ENCODE measurements at regions not wholly inside any gene's neighbourhood (a gene's known extent, or its start where the extent isn't known, plus 50 kb on each side); places are given as distances from the start of the nearest gene placed in this dataset.

DNA sequence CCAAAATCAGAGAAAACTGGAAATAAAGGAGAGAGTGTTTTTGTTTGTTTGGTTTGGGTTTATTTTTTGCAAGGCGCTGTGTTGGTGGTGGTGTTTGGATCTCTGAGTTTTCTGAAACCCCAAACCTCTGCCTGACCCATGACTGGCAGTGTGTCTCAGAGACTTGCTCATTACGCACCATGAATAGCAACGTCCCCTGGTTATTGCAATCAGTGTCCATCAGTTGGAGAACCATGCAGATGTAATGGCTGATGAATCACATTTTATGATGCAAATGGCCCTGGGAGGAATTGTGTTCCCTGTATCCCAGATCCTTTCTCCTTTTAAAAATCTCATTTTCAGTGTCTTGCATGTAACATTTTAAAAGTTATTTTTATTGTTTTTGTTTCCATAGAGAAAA is 362.8 kb downstream of the PMP22 start:
- TF ChIP-seq PHF21A (CRISPR knock-in tag; IDR thresholded peaks at IDR 0.05) (no peak), ZBTB2 (CRISPR knock-in tag; IDR thresholded peaks at IDR 0.05; ENCODE audit: low read depth) (no peak), ZNF331 (CRISPR knock-in tag; IDR thresholded peaks at IDR 0.05) (no peak), SP1 (IDR thresholded peaks at IDR 0.05) (no peak), SP1 (CRISPR knock-in tag; IDR thresholded peaks at IDR 0.05) (no peak), RAD21 (CRISPR knock-in tag; IDR thresholded peaks at IDR 0.05) (no peak), POLR2A (IDR thresholded peaks at IDR 0.05; ENCODE audit: insufficient read depth in 1 of 2, low read depth in 2 of 2, low read length in 2 of 2) (no peak), MIXL1 (CRISPR knock-in tag; IDR thresholded peaks at IDR 0.05) (no peak), PHF20 (CRISPR knock-in tag; IDR thresholded peaks at IDR 0.05) (no peak), SMAD1 (CRISPR knock-in tag; IDR thresholded peaks at IDR 0.05; ENCODE audit: borderline replicate concordance, low read depth) (no peak), CEBPB (IDR thresholded peaks at IDR 0.05; ENCODE audit: borderline replicate concordance, low read depth, low read length) (no peak), MXI1 (IDR thresholded peaks at IDR 0.05; ENCODE audit: borderline replicate concordance, low read depth, low read length) (no peak)
- TF ChIP-seq, protein P1, sequence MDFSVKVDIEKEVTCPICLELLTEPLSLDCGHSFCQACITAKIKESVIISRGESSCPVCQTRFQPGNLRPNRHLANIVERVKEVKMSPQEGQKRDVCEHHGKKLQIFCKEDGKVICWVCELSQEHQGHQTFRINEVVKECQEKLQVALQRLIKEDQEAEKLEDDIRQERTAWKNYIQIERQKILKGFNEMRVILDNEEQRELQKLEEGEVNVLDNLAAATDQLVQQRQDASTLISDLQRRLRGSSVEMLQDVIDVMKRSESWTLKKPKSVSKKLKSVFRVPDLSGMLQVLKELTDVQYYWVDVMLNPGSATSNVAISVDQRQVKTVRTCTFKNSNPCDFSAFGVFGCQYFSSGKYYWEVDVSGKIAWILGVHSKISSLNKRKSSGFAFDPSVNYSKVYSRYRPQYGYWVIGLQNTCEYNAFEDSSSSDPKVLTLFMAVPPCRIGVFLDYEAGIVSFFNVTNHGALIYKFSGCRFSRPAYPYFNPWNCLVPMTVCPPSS (IDR thresholded peaks at IDR 0.05): no peak
- TF ChIP-seq, protein P2, sequence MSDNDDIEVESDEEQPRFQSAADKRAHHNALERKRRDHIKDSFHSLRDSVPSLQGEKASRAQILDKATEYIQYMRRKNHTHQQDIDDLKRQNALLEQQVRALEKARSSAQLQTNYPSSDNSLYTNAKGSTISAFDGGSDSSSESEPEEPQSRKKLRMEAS (IDR thresholded peaks at IDR 0.05): no peak

Data from HepG2 (cell line).